Stimulated activated CD4-positive, alpha-beta T cell treated with anti-CD3 and anti-CD28 coated beads, TNF-alpha, amount 100 ng/mL, for 24 hours (primary cell): ENCODE measurements at regions not wholly inside any gene's neighbourhood (a gene's known extent, or its start where the extent isn't known, plus 50 kb on each side); places are given as distances from the start of the nearest gene placed in this dataset.

Experiments used
- DNase-seq, 3 experiments: peaks; one replicate each; pipeline ENCODE4 v3.0.0-alpha.2; 2020; ENCODE audit warnings: low read depth in 3 of 3

- DNase-seq, result no peak
Observed at GRCh38 chr10:29069941-29070340, 218.9 kb upstream of the LYZL1 start.

DNA sequence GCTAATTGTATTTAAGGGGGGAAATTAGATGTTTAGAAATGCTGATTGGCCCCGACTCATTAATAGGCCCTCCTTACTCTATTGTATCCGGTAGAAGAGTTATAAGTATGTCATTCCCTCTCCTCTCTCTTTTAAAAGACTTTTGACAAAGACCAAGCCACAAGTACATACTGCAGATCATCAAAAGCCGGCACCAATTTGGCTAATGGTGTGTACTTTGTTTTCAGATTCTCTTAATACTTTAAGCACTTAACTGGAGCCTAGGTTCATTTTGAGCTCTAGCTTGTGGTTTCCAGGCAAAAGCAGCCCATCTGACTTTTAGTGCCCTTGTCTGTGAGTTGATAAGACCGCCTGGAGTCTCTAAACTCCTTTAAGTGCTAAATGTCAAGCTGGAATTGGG is 210.0 kb upstream of the LYZL1 start:
- DNase-seq, result no peak

DNA sequence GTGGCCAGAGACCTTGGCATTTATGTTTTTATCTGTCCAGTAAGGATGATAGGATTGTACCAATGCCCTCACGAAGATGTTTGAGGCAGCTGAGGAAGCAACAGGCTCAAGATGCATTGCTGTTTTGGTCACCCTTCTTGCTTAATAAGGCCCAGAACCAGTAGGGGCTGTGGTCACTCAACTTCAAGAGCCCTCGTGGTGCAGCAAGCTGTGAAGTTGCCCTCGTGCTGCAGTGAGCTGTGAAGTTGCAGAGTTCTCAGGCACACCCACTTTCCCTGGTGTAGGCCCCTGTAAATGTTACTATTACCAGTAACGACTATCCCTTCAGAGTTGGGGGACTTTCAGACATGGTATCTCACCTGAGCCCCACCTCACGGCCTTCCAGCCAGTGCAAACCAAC is 207.6 kb upstream of the LYZL1 start:
- DNase-seq, result no peak

DNA sequence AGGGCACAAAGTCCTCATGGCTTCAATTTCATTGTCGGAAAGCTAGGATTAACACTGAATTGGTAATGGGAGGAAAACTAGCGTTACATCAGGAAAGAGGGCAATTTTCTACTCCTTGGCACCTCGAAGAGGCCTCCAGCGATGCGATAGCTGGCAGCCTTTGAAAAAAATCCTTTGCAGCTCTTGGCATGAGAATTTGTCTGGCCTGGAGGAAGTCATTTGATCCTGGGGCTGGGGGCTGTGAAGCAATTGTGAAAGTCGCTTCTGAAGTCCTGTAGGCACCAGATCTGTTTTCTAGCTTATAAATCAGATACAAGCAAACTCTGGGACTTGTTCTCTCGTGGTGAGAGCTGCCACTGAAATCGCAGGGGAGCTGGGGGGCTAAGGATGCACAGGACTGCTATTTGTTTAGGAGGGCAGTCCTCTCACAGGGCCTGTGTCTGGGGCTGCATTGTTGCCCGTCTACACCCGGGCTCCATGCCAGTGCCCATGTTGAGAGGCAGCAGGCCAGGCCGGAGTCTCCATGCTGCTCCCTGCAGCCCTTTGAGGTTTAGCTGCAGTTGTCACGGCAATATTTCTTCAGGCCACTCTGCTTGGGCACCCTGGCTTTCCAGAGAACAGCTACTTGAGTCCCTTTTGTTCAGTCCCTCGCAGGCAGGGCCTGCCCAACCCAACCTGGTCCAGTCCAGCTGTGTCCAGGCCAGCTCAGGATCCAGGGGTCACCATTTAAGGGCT is 206.8 kb upstream of the LYZL1 start:
- DNase-seq, result no peak

- DNase-seq, result no peak
Observed at GRCh38 chr10:29083096-29083495, 205.8 kb upstream of the LYZL1 start.

DNA sequence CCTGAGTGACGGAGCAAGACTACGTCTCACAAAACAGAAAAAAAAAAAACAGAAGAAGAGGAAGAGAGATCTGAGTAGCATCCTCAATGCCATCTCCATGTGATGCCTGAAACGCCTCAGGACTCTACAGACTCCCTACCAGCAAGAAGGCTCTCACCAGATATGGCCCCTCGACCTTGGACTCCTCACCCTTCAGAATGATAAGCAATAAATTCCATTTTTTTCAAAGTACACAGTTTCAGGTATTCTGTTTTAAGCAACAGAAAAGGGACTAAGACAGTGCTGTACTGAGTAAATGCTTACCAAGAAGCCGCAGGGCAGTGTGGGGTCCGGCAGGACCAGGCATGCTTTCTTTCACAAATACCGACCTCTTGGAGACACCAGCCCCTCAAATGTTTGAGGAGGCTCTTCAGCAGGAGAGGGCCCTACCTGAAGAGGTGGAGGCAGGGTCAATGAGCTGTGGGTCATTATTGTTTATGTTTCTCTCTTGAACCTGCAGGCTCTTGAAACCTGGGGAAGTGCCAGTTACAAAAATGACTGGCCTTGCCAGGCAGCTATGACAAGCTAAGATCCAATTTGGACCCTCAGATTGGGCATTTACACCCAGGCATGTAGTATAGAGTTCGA is 204.1 kb upstream of the LYZL1 start:
- no peak for DNase-seq

DNA sequence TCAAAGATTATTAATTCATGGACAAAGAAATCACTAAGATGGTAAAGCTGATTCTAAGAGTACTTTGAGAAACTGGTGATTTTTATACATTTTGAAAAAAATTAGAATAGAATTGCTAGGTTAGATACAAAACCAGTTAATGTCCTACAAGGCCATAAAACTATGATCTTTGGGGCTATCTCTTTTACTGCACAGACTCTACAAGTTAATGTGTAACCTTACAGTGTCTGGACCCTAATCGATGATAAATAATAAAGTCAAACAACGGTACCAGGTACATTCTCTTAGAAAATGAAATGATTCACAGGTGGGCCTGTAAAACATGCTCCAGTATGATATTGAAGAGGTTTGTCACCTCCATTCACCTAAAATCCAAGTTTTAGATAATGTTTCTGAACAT is 199.8 kb upstream of the LYZL1 start:
- no peak for DNase-seq

- DNase-seq, result no peak
Observed at GRCh38 chr10:29096303-29096824, 192.5 kb upstream of the LYZL1 start.

DNA sequence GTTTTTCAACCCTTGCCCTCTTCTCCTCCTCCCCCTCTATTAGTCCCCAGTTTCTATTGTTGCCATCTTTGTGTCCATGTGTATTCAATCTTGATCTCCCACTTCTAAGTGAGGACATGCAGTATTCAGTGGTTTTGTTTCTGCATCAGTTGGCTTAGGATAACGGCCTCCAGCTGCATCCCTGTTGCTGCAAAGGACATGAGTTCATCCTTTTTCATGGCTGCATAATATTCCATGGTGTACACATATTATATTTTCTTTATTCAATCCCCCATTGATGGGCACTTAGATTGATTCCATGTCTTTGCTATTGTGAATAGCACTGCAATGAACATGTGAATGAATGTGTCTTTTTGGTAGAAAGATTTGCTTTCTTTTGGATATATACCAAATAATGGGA is 190.4 kb upstream of the LYZL1 start:
- no peak for DNase-seq

GRCh38 chr10:29099001-29099400 is 189.9 kb upstream of the LYZL1 start:
- no peak for DNase-seq

- no peak for DNase-seq
Observed at GRCh38 chr10:29099415-29099814, 189.5 kb upstream of the LYZL1 start.

DNA sequence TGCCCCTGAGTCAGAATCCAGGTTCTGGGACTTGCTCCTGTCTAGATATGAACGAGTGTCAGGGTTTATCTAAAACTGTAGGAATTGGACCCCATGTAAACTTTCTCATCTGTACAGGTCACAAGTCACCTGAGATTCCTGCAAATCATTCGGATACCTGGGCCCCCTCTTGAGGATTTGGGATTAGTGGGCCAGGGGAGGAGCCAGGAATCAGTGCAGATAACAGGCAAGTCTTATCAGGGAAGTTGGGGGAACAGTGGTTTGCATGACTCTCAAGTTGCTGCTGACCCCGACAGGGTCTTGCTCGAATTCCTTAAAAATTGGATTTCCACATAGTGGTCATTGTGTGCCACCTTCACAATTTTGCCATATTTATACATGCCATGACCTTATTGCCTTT is 188.4 kb upstream of the LYZL1 start:
- no peak for DNase-seq

- DNase-seq, result no peak
Observed at GRCh38 chr10:29102233-29102632, 186.6 kb upstream of the LYZL1 start.

- DNase-seq, result no peak
Observed at GRCh38 chr10:29102636-29103035, 186.2 kb upstream of the LYZL1 start.

GRCh38 chr10:29104661-29105399 is 184.0 kb upstream of the LYZL1 start:
- no peak for DNase-seq

DNA sequence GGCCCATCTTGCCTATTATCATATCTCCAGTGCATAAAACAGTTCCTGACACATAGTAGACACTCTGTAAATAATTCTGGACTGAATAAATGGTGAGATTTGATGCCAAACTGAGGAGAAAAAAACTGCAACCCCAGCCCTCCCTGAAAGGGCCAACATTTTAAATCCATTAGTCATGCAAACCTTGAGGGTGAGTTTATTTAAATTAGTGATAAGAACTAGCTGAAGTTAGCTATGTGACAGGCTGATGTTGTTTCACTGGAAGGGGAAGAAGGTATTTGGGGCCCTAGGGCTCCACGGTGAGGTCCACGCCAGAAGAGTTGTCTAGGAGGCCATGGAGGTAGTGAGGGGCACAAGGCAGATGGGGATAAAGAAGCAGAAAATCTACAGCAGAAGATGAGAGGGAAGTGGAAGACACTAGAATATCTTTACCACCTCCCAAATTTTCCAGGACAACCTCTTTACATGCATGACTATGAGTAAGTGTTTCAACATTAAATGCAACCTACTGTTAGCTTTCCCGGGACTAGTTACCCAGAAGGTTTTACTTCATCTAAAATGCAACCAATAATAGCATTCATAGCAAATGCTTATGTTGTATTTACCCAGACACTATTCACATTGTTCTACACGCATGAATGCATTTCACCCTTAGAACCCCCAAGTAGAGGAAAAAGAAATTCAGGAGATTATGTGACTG is 183.2 kb upstream of the LYZL1 start:
- DNase-seq, result no peak

GRCh38 chr10:29106287-29106686 is 182.6 kb upstream of the LYZL1 start:
- DNase-seq, result no peak

- DNase-seq, result no peak
Observed at GRCh38 chr10:29107866-29108498, 180.9 kb upstream of the LYZL1 start.

DNA sequence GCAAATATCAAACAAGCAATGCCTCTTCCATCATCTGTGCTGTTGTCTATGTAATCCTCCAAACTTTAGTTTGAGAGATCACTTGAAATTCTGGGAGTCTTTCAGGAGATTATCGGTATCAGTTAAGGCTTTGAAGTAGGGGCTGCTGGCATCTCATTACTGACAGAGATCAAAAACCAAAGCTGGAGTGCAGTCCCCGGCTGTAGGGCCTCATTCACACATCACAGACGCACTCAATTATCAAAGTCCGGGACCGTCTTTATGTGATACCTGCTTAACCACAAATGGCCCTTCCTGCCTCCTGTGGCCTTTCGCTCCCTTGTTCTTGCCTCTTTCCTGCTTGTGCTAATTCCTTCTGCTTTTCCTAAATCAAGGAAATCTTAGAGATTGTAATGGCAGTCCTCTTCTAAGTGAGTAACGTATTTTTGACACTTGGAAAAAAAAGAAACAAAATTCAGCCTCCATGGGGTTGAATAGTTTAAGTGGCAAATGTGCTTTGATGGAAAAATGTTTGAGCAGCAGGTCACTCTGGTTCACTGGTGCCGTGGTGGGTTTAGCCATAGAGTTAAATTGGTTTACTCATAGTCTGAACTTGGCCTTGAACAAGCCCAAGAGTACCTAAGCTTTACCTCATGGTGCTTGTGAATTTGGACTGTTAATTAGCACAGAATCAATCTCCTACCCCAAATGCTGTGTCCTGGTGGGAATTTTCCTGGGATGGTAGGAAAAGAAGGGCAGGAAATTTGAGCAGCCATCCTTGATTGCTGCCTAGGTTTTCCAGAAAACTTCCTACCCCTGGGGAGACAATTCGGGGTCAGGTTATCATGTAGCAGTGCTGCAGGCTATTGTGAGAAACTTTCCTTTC is 178.9 kb upstream of the LYZL1 start:
- DNase-seq, result no peak

DNA sequence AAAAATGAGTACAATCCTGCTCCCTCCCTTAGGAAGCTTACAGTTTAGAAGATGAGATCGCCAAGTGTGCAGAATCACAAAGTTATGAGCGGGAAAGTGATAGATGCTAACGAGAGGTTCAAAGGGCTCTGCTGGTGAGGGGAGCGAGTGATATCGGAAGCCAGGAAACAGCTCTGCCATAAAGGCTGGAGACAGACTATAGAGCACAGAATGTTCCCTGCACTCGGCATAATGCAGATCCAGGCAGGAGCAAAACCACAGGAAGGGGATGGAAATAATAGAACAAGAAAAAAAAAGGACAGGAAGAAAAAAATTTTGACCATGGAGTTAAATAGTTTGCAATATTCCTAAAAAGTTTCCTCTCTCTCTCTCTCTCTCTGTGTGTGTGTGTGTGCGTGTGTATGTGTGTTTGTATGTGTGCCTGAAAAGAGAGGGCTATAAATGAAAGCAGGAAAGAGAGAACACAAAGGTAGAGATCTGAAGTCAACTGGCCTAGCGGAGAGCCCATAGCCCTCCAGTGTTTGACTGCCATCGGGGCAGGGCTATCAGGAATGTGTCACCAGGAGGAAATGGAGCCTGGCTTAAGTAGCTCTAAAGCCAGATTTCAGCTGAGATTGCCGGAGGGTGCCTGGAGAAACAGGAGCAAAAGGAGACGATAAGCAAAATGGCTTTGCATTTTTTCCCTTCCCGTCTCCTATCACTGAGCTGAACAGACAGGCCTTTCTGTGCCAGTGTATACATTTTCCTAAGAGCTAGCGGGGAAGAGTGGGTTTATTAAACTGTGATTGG is 175.8 kb upstream of the LYZL1 start:
- no peak for DNase-seq
